ENCODE measurements at regions not wholly inside any gene's neighbourhood (a gene's known extent, or its start where the extent isn't known, plus 50 kb on each side); places are given as distances from the start of the nearest gene placed in this dataset.
A peak's percentile ranks its signal among the peaks of the same experiment; 100 is the strongest.

- TF ChIP-seq TBL1XR1 (IDR thresholded peaks at IDR 0.05; ENCODE audit: borderline replicate concordance, low read length, partially characterized antibody) (peak; percentile 38), MBNL3 (CRISPR knock-in tag; conservative IDR thresholded peaks at IDR 0.05) (no peak), TAF1 (CRISPR knock-in tag; IDR thresholded peaks at IDR 0.05) (no peak), SALL1 (CRISPR knock-in tag; IDR thresholded peaks at IDR 0.05) (peak; percentile 33; the same call in 1 of the 2 replicates), TBX2 (CRISPR knock-in tag; IDR thresholded peaks at IDR 0.05; ENCODE audit: borderline replicate concordance) (0 out of 2 replicates have a peak, but pooled peaks have one; percentile 30), ARID5B (CRISPR knock-in tag; IDR thresholded peaks at IDR 0.05) (peak; percentile 49; the same call in 1 of the 2 replicates), RARG (CRISPR knock-in tag; IDR thresholded peaks at IDR 0.05; ENCODE audit: low read depth) (no peak), KMT2B (CRISPR knock-in tag; IDR thresholded peaks at IDR 0.05) (no peak), ZNF672 (CRISPR knock-in tag; IDR thresholded peaks at IDR 0.05) (no peak), ZNF569 (CRISPR knock-in tag; IDR thresholded peaks at IDR 0.05; ENCODE audit: borderline replicate concordance) (no peak), ZNF441 (CRISPR knock-in tag; IDR thresholded peaks at IDR 0.05; ENCODE audit: borderline replicate concordance) (no peak), ZFP37 (CRISPR knock-in tag; IDR thresholded peaks at IDR 0.05; ENCODE audit: borderline replicate concordance) (0 out of 2 replicates have a peak, but pooled peaks have one; percentile 56), WIZ (CRISPR knock-in tag; IDR thresholded peaks at IDR 0.05) (peak; percentile 87; the same call in 1 of the 2 replicates), HMGA1 (CRISPR knock-in tag; conservative IDR thresholded peaks at IDR 0.05) (no peak), HBP1 (CRISPR knock-in tag; IDR thresholded peaks at IDR 0.05; ENCODE audit: low read depth) (no peak), ZNF574 (CRISPR knock-in tag; IDR thresholded peaks at IDR 0.05) (peak; percentile 76), ZNF263 (CRISPR knock-in tag; IDR thresholded peaks at IDR 0.05) (peak; percentile 42; the same call in 1 of the 2 replicates), SRSF4 (IDR thresholded peaks at IDR 0.05; ENCODE audit: low read depth, low read length, poor library complexity, severe bottlenecking) (no peak), ZBTB2 (CRISPR knock-in tag; IDR thresholded peaks at IDR 0.05; ENCODE audit: low read depth) (no peak), MAX (IDR thresholded peaks at IDR 0.05) (peak; percentile 17; the same call in 1 of the 2 replicates), BHLHE40 (IDR thresholded peaks at IDR 0.05; ENCODE audit: low read length) (peak; percentile 17; the same call in 1 of the 2 replicates)
Measured at GRCh38 chr2:216777637-216778273, 82.1 kb downstream of the TNP1 start (continued).

Measured in HepG2 (cell line).